ENCODE measurements at regions not wholly inside any gene's neighbourhood (a gene's known extent, or its start where the extent isn't known, plus 50 kb on each side); places are given as distances from the start of the nearest gene placed in this dataset.
"Not testable (repeated sequence)": the region's sequence is repeated elsewhere in the genome, so short reads cannot be mapped to it uniquely, and the experiment has no call there.

- DNase-seq (ENCODE audit: extremely low spot score, insufficient read length, low read depth) = no peak
- no peak for FAIRE-seq
Observed at GRCh38 chr15:79535536-79535935, 103.4 kb downstream of the MINAR1 start.

DNA sequence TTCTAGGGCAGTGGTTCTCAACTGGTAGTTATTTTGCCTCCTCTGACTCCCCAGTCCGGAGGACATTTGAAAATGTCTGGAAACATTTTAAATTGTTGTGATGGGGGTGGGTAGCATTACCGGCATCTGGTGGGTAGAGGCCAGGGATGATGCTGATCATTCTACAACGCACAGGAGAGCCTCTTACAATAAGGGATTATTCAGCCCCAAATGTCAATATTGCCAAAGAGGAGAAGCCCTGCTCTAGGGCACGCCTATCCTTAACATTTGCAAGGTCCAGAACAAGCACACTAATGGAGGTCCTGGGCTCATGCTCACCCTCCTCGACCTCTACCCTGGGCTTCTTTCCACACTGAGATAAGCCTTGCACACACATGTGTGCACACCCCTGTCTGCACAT is 106.4 kb downstream of the MINAR1 start:
- DNase-seq (ENCODE audit: extremely low spot score, insufficient read length, low read depth) (no peak), FAIRE-seq (no peak)

DNA sequence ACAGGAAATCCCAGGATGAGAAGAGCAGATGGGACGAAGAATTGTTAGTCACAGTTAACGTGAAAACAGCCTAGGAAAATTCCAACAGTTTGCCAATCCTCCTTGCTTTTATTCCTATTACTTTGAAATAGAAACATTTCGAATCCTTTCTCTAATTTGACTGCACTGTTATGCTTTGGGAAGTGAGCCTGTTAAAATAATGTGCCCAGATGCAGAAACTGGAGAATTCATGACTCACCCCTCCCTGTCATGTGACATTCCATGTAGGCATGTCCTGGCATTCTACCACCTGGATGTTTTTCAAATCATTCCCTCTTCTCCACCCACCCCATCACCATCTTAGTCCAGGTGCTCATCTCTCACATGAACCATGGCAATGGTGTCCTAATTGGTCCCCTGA is 107.3 kb downstream of the MINAR1 start:
- no peak for DNase-seq (ENCODE audit: extremely low spot score, insufficient read length, low read depth)
- FAIRE-seq = no peak

GRCh38 chr15:79540551-79540950 is 108.4 kb downstream of the MINAR1 start:
- DNase-seq (ENCODE audit: extremely low spot score, insufficient read length, low read depth) = no peak
- no peak for FAIRE-seq

- DNase-seq (ENCODE audit: extremely low spot score, insufficient read length, low read depth) = no peak
- no peak for FAIRE-seq
Observed at GRCh38 chr15:79541196-79541595, 109.1 kb downstream of the MINAR1 start.

- DNase-seq (ENCODE audit: extremely low spot score, insufficient read length, low read depth) (no peak), FAIRE-seq (no peak)
Observed at GRCh38 chr15:79543097-79543496, 111.0 kb downstream of the MINAR1 start.

DNA sequence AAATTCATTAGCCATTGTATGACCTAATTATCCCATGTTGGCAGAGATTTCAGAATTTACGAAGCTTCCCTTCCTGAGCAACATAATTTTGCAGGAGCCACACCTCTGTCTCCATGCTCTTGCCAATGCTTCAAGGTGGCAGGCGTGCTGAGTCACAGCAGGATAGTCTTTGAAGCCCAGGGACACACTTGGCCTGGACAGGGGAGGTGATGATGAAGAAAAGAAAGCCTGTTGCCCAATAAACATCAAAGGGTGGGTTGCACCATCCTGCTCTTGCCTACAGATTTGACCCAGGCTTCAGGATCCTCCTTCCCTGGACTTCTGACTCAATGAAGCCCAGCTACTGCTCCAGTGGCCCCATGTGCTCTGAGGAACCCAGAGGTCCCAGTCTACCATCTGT is 117.1 kb downstream of the MINAR1 start:
- DNase-seq (ENCODE audit: extremely low spot score, insufficient read length, low read depth) = no peak
- no peak for FAIRE-seq

DNA sequence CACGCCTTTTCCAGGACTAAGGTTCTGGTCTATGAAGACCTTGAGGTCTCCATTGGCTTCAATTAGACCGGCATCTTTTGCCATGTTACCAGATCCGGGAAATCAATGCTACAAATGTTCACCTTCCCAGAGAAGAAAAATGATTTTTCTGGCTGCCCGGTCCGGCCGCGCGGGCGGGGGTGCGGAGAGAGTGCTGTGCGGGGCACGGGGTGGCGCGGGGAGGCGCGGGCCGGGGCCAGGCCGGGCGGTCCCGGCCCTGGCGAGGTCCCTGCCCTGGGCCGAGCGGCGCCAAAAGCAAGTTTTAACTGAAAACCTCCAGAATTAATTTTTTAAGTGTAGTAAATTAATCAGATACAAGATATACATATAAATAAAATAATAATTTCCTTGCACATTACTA is 128.2 kb downstream of the MINAR1 start:
- DNase-seq (ENCODE audit: extremely low spot score, insufficient read length, low read depth) (no peak), FAIRE-seq (no peak)

DNA sequence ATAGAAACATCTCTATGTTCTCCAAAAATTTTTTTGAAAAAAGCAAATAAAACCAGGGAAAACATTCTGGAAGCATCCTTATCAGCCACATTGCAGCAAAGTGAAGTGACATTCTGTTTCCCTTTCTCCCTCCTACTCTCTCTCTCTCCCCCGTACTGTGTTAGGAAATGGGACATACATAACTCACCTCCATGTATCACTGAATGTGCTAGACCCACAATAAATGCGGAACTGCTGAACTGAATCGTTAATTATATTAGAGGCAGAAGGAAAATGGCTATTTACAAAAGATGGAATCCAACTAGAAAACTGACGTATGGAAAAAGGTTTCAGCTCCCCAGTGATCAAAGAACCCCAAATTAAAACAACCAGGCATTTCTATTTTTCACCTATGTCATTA is 129.8 kb downstream of the MINAR1 start:
- DNase-seq (ENCODE audit: extremely low spot score, insufficient read length, low read depth) (no peak), FAIRE-seq (no peak)

DNA sequence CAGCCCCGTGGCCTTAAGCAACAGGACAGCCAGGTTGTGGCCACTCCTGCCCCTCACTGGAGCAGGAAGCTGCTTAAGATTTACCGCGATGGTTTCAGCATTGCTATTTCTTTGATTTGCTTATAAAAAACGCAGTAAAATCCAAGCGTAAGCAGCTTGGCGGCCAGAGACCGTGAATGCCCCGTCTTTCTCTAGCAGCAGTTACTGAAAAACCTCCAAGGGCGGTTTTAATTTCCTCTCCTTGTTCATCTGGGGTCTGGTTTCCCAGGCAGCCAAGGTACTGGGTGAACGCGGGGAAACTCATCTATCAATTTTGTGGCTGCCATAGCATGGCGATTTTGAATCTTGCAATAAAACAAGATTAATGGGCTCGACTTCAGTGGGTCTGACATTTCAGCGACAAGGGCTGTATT is 130.3 kb downstream of the MINAR1 start:
- FAIRE-seq (no peak), DNase-seq (ENCODE audit: extremely low spot score, insufficient read length, low read depth) (no peak)

DNA sequence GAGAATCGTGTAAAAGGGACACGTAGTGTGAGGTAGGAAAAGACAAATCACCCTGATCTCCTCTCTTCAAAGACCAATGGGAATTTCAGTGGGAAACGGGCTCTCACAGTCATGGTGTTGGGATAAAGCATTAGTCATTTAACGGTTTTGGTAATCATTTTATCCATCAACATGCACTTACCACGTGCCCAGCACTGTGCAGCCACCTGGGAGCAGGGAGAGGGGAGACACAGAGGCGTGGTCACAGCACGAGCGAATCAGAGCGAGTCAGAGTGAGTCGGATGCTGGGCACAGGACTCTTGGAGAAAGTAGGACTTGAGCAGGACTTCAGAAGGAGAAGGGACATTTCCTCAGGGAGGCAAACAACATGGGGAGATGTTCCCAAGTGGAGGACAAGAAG is 130.8 kb downstream of the MINAR1 start:
- FAIRE-seq (no peak), DNase-seq (ENCODE audit: extremely low spot score, insufficient read length, low read depth) (no peak)

- FAIRE-seq (no peak), DNase-seq (ENCODE audit: extremely low spot score, insufficient read length, low read depth) (no peak)
Observed at GRCh38 chr15:79570004-79570403, 137.9 kb downstream of the MINAR1 start.

DNA sequence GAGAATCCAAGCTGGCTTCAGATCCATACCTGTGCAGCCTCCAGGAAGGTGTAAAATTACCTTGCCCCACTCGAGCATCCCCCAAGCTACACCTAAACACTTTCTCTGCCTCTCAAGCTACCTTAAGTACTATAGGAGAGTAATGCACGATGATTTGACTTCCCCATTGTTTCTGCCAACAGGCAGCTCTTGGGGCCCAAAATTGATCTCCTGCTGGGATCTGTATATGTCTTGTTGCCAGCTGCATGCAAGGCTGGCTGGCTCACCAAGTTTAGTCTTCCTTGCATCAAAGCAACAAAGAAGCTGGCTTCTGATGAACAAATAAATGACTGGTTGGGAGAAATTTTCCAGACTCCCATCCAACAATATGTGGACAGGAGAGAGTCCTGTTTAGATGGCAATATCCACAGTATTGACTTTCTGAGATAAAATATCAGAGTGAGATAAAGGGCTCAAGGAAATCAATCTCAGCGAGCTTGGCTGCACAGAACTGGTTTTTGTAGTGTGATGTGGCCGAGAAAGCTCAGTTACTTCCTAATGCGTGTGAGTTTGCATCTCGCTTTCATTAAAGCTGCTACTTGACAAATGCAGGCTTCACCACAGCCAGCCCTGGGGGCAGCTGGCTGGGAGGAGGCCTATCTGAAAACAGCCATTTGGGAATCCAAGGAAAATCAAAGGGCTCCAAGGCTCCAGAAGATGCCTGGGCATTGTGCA is 140.7 kb downstream of the MINAR1 start:
- FAIRE-seq = no peak
- no peak for DNase-seq (ENCODE audit: extremely low spot score, insufficient read length, low read depth)

GRCh38 chr15:79574431-79575273 is 142.5 kb downstream of the MINAR1 start:
- DNase-seq (ENCODE audit: extremely low spot score, insufficient read length, low read depth); FAIRE-seq: not testable (repeated sequence)

- DNase-seq (ENCODE audit: extremely low spot score, insufficient read length, low read depth) (no peak), FAIRE-seq (no peak)
Observed at GRCh38 chr15:79582650-79583049, 150.5 kb downstream of the MINAR1 start.

DNA sequence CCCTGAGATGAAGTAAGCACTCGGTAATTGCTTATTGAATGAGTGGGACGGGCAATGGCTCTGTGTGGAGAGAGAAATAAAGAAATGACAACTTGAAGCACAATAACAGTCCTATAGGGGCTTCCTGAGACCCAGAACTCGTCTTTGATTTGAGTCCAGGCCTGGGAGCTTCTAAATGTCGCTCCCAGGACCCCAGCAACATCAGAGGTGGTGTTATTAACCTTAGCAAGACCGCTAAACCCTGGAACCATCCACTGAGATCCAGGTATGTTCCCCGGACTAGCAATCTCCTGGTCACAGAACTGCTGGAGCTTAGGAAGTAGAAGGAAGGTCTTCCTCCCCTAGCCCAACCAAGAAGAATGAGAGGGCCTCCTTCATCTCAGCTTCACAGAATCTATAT is 160.0 kb downstream of the MINAR1 start:
- no peak for DNase-seq (ENCODE audit: extremely low spot score, insufficient read length, low read depth)

GRCh38 chr15:79593119-79593869 is 161.2 kb downstream of the MINAR1 start:
- DNase-seq (ENCODE audit: extremely low spot score, insufficient read length, low read depth) (no peak), FAIRE-seq (no peak)

More for the DNA sequence above, 160.0 kb downstream of the MINAR1 start:
- FAIRE-seq = no peak

DNA sequence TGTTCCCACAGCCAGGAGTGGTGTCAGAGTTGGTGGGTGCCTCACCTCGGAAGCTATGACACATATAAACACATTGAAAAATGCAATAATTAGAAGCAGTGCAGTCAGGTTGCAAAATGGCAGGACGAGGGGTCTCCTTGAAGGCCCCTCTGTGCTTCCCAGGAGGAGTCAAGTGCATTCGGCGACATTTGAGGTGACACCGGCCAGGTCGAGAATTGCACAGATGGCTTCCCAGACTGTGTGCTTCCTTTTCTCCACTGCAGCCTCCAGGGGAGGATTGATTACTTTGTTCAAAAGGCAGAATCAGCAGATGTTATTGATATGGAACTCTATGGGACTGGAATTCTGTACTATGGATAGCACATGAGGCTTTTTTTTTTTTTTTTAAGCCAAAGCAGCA is 163.2 kb downstream of the MINAR1 start:
- FAIRE-seq = no peak
- DNase-seq (ENCODE audit: extremely low spot score, insufficient read length, low read depth) = no peak

GRCh38 chr15:79595995-79596622 is 164.0 kb downstream of the MINAR1 start:
- FAIRE-seq (peak; percentile 94), DNase-seq (ENCODE audit: extremely low spot score, insufficient read length, low read depth) (peak; percentile 76)

DNA sequence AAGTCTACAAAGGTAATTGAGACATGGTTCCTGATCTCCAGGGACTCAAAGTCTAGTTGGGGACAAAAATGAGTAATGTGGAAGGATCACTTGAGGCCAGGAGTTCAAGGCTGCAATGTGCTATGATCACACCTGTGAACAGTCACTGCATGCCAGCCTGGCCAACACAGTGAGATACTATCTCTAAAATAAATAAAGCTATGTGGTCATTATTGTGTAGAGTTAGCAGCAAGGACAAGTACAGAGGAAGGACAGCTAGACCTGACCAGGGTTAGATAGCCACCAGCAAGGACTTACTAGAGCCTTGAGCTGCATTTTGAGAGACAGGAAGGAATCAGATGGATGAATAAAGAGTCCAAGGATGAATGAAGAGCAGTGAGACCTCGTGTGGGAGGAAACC is 166.5 kb downstream of the MINAR1 start:
- DNase-seq (ENCODE audit: extremely low spot score, insufficient read length, low read depth) (no peak), FAIRE-seq (no peak)

All from GM18507 (cell line).